ENCODE measurements at regions not wholly inside any gene's neighbourhood (a gene's known extent, or its start where the extent isn't known, plus 50 kb on each side); places are given as distances from the start of the nearest gene placed in this dataset.

GRCh38 chr16:64394061-64394460 lies 727.8 kb downstream of the CDH11 start:
- no peak overlapping the region for H3K27ac ChIP-seq
- no peak for TF ChIP-seq CTCF (IDR thresholded peaks at IDR 0.05)
- no peak for DNase-seq (ENCODE audit: low spot score)
- H3K4me3 ChIP-seq: no peak overlapping the region

- TF ChIP-seq CTCF (IDR thresholded peaks at IDR 0.05): no peak
- no peak for DNase-seq (ENCODE audit: low spot score)
- no peak overlapping the region for H3K4me3 ChIP-seq
- H3K27ac ChIP-seq: no peak overlapping the region
Observed at GRCh38 chr16:64392456-64392855, 729.4 kb downstream of the CDH11 start.

- H3K27ac ChIP-seq: peak overlapping the region; percentile 49 to 75
- H3K4me3 ChIP-seq: peak overlapping the region; percentile 35
- no peak for DNase-seq (ENCODE audit: low spot score)
- no peak for TF ChIP-seq CTCF (IDR thresholded peaks at IDR 0.05)
Observed at GRCh38 chr16:64391063-64391600, 730.7 kb downstream of the CDH11 start.

GRCh38 chr16:64390102-64390501 lies 731.8 kb downstream of the CDH11 start:
- H3K4me3 ChIP-seq: no peak overlapping the region
- no peak for TF ChIP-seq CTCF (IDR thresholded peaks at IDR 0.05)
- no peak overlapping the region for H3K27ac ChIP-seq
- DNase-seq (ENCODE audit: low spot score): no peak

- no peak for DNase-seq (ENCODE audit: low spot score)
- Histone ChIP-seq H3K27ac (no peak overlapping the region), H3K4me3 (no peak overlapping the region)
- TF ChIP-seq CTCF (IDR thresholded peaks at IDR 0.05): no peak
Observed at GRCh38 chr16:64384636-64385035, 737.2 kb downstream of the CDH11 start.

GRCh38 chr16:64381979-64382378 lies 739.9 kb downstream of the CDH11 start:
- no peak overlapping the region for H3K4me3 ChIP-seq
- no peak for TF ChIP-seq CTCF (IDR thresholded peaks at IDR 0.05)
- no peak for DNase-seq (ENCODE audit: low spot score)
- no peak overlapping the region for H3K27ac ChIP-seq

GRCh38 chr16:64380751-64381150 lies 741.1 kb downstream of the CDH11 start:
- DNase-seq (ENCODE audit: low spot score): no peak
- TF ChIP-seq CTCF (IDR thresholded peaks at IDR 0.05): no peak
- H3K4me3 ChIP-seq: no peak overlapping the region

More at GRCh38 chr16:64380751-64381150, 741.1 kb downstream of the CDH11 start:
- H3K27ac ChIP-seq: no peak overlapping the region
